SK-N-SH (cell line): ENCODE measurements at regions not wholly inside any gene's neighbourhood (a gene's known extent, or its start where the extent isn't known, plus 50 kb on each side); places are given as distances from the start of the nearest gene placed in this dataset.

ENCODE experiments used
- CTCF ChIA-PET: fragments of 300-600, 350-600 bp; formaldehyde crosslinking; extraction: SDS; loops from one replicate; lab custom pipeline; 2021; lab: Yijun Ruan, JAX
- POLR2A ChIA-PET: fragments of 350-600 bp; sonication (Branson Sonifier 250); formaldehyde crosslinking; extraction: SDS; loops from one replicate; lab custom pipeline; 2020; ENCODE audit warnings: antibody characterized with exemption, inconsistent platforms; lab: Yijun Ruan, JAX
- DNase-seq: peaks from one replicate; pipeline ENCODE4 v3.0.0; 2012
- H2AFZ ChIP-seq: fragments of 200-600 bp; sonication (generic); 2 replicates; pipeline ENCODE4 v1.8.1; 2016; ENCODE audit warnings: antibody characterized with exemption, mild to moderate bottlenecking, low read depth
- H3F3A ChIP-seq: fragments of 200-600 bp; sonication (generic); replicated peaks from 2 replicates; pipeline ENCODE3; 2016; ENCODE audit warnings: antibody characterized with exemption, mild to moderate bottlenecking; ENCODE audit not compliant: insufficient read depth
- H3K27ac ChIP-seq, 2 experiments: fragments of 200-500 bp in 1 of 2; fragments of 200-600 bp in 1 of 2; sonication (Bioruptor generic) in 1 of 2; sonication (generic), shearing (Covaris generic) in 1 of 2; 2 replicates each; pipeline versions ENCODE4 v1.5.1 to v1.6.1; 2014 to 2016; ENCODE audit warnings: low read depth in 2 of 2, inconsistent platforms in 1 of 2, low read length in 1 of 2, mild to moderate bottlenecking in 1 of 2, mixed read lengths in 1 of 2
- H3K27me3 ChIP-seq: fragments of 200-600 bp; sonication (generic), shearing (Covaris generic); 2 replicates; pipeline ENCODE4 v1.6.1; 2016; ENCODE audit warnings: mixed run types; ENCODE audit not compliant: insufficient read depth
- H3K36me3 ChIP-seq, 2 experiments: fragments of 200-500 bp in 1 of 2; fragments of 200-600 bp in 1 of 2; sonication (Bioruptor generic) in 1 of 2; sonication (generic) in 1 of 2; replicated peaks in 1 of 2; 2 replicates each; pipeline versions ENCODE3 to v1.5.1; 2014 to 2016; ENCODE audit warnings: low read length in 1 of 2, mild to moderate bottlenecking in 1 of 2; ENCODE audit not compliant: insufficient read depth in 2 of 2, control insufficient read depth in 1 of 2
- H3K4me1 ChIP-seq, 2 experiments: fragments of 200-500 bp in 1 of 2; fragments of 200-600 bp in 1 of 2; sonication (Bioruptor generic) in 1 of 2; sonication (generic), shearing (Covaris generic) in 1 of 2; 2 replicates each; pipeline versions ENCODE4 v1.5.1 to v1.6.1; 2014 to 2016; ENCODE audit warnings: low read depth in 1 of 2, low read length in 1 of 2, mixed run types in 1 of 2; ENCODE audit not compliant: insufficient read depth in 2 of 2, control insufficient read depth in 1 of 2
- H3K4me2 ChIP-seq: fragments of 200-600 bp; sonication (generic), shearing (Covaris generic); 2 replicates; pipeline ENCODE4 v1.6.1; 2017; ENCODE audit warnings: mixed run types
- H3K4me3 ChIP-seq, 2 experiments: fragments of 200-500 bp in 1 of 2; fragments of 200-600 bp in 1 of 2; sonication (Bioruptor generic) in 1 of 2; sonication (generic), shearing (Covaris generic) in 1 of 2; 2 replicates each; pipeline versions ENCODE4 v1.5.1 to v1.8.1; 2014 to 2016; ENCODE audit warnings: low read depth in 2 of 2, inconsistent platforms in 1 of 2, low read length in 1 of 2, mild to moderate bottlenecking in 1 of 2, mixed read lengths in 1 of 2, moderate library complexity in 1 of 2
- H3K79me2 ChIP-seq: fragments of 200-600 bp; sonication (generic); 2 replicates; pipeline ENCODE4 v1.8.1; 2017; ENCODE audit warnings: mild to moderate bottlenecking; ENCODE audit not compliant: insufficient read depth
- H3K9ac ChIP-seq: fragments of 200-600 bp; sonication (generic); 2 replicates; pipeline ENCODE4 v1.6.1; 2017; ENCODE audit warnings: mixed run types
- H3K9me2 ChIP-seq: fragments of 200-600 bp; sonication (generic); 2 replicates; pipeline ENCODE4 v1.6.1; 2017; ENCODE audit warnings: mixed run types
- H3K9me3 ChIP-seq: fragments of 200-600 bp; sonication (generic); 2 replicates; pipeline ENCODE4 v1.6.1; 2017; ENCODE audit warnings: mixed run types, mild to moderate bottlenecking, moderate library complexity
- H4K20me1 ChIP-seq: fragments of 200-600 bp; sonication (generic); 2 replicates; pipeline ENCODE4 v1.6.1; 2017; ENCODE audit warnings: mild to moderate bottlenecking, mixed run types; ENCODE audit not compliant: insufficient read depth
- CHD2 ChIP-seq: fragments of 150-350 bp; IDR thresholded peaks from 2 replicates; pipeline ENCODE4 v1.6.1; 2018; ENCODE audit warnings: low read length; ENCODE audit not compliant: partially characterized antibody
- ELF1 ChIP-seq: IDR thresholded peaks from 2 replicates; pipeline ENCODE4 v1.4.0; 2012
- EP300 ChIP-seq, 2 experiments: IDR thresholded peaks; 2 replicates each; pipeline versions ENCODE4 v1.4.0 to v1.6.1; 2012; ENCODE audit warnings: borderline replicate concordance in 1 of 2, low read depth in 1 of 2, low read length in 1 of 2
- FOSL2 ChIP-seq: IDR thresholded peaks from 2 replicates; pipeline ENCODE4 v1.4.0; 2012; ENCODE audit warnings: low read depth, mild to moderate bottlenecking, moderate library complexity, borderline replicate concordance
- FOXJ3 ChIP-seq: sonication (generic); formaldehyde crosslinking; IDR thresholded peaks from 2 replicates; pipeline ENCODE4 v1.5.1; 2020; ENCODE audit warnings: mild to moderate bottlenecking, missing genetic modification reagents
- GATA2 ChIP-seq: sonication (generic); formaldehyde crosslinking; IDR thresholded peaks from 2 replicates; pipeline ENCODE4 v1.5.0; 2020; ENCODE audit warnings: mild to moderate bottlenecking, missing genetic modification reagents
- IRF3 ChIP-seq: fragments of 150-350 bp; IDR thresholded peaks from 2 replicates; pipeline ENCODE4 v1.6.1; 2016; ENCODE audit warnings: mild to moderate bottlenecking, low read depth, low read length
- MXI1 ChIP-seq: IDR thresholded peaks from 2 replicates; pipeline ENCODE4 v1.6.1; 2012; ENCODE audit warnings: mild to moderate bottlenecking, low read depth, low read length, improper control_type of control experiment
- RCOR1 ChIP-seq: fragments of 150-350 bp; IDR thresholded peaks from 2 replicates; pipeline ENCODE4 v1.6.1; 2017; ENCODE audit warnings: antibody characterized with exemption, low read length
- RXRA ChIP-seq: IDR thresholded peaks from 2 replicates; pipeline ENCODE4 v1.4.0; 2012; ENCODE audit warnings: low read depth, mild to moderate bottlenecking, borderline replicate concordance
- YY1 ChIP-seq: IDR thresholded peaks from 2 replicates; pipeline ENCODE4 v1.4.0; 2012; ENCODE audit warnings: low read depth, mild to moderate bottlenecking
- WGBS: methylation state at CpG from one replicate; pipeline ENCODE4 v1.1.6; 2017; ENCODE audit warnings: low lambda C conversion rate; 5-methylcytosine and 5-hydroxymethylcytosine counted together

GRCh38 chr7:126361183-126361582 lies 891.6 kb downstream of the GRM8 start:
- Histone ChIP-seq H3K27me3 (no peaks in the 10 kb centered on the region), H3K9ac (no peak overlapping the region), H3K4me2 (no peak overlapping the region), H3F3A (no peaks in the 10 kb centered on the region), H3K4me3 (no peak overlapping the region), H3K9me2 (no peaks in the 10 kb centered on the region), H3K36me3 (no peaks in the 10 kb centered on the region), H3K27ac (no peak overlapping the region), H2AFZ (no peak overlapping the region), H3K9me3 (no peaks in the 10 kb centered on the region), H3K79me2 (no peaks in the 10 kb centered on the region), H4K20me1 (no peaks in the 10 kb centered on the region), H3K4me1 (no peaks in the 10 kb centered on the region)
- WGBS = 48% methylated on average over 3 of the region's 3 CpGs
- POLR2A ChIA-PET = no interaction called here
- no peak for DNase-seq
- TF ChIP-seq RXRA (no peak), EP300 (IDR thresholded peaks at IDR 0.05; ENCODE audit: borderline replicate concordance in 1 of 2, low read depth in 1 of 2, low read length in 1 of 2) (peak in 1 of 2 experiments; percentile 20; a peak in 1 of 4 replicates), GATA2 (CRISPR knock-in tag) (peak; percentile 71)
- CTCF ChIA-PET = no interaction called here

- Histone ChIP-seq H2AFZ (no peak overlapping the region), H3K9me3 (no peaks in the 10 kb centered on the region), H4K20me1 (no peaks in the 10 kb centered on the region), H3K9me2 (no peaks in the 10 kb centered on the region), H3K4me1 (peaks cover 0 to 12% of the 10 kb centered on the region in 2 experiments; a peak in 2 of 4 replicates), H3K36me3 (no peaks in the 10 kb centered on the region), H3F3A (no peaks in the 10 kb centered on the region), H3K9ac (no peak overlapping the region), H3K4me2 (no peak overlapping the region), H3K79me2 (no peaks in the 10 kb centered on the region), H3K27ac (peak overlapping the region in 1 of 2 experiments; percentile 5; a peak in 1 of 4 replicates), H3K4me3 (no peak overlapping the region), H3K27me3 (no peaks in the 10 kb centered on the region)
- 6% methylated on average over 4 of the region's 4 CpGs for WGBS
- ChIA-PET POLR2A (no interaction called here), CTCF (no interaction called here)
- DNase-seq = peak; percentile 27
- TF ChIP-seq IRF3 = no peak
- no peak for TF ChIP-seq YY1
- TF ChIP-seq FOSL2 = no peak
- TF ChIP-seq MXI1 = 0 out of 2 replicates have a peak, but pooled peaks have one; percentile 32
- TF ChIP-seq ELF1 = no peak
- TF ChIP-seq FOXJ3 (CRISPR knock-in tag) = peak; percentile 80
- peak; percentile 60 for TF ChIP-seq CHD2
- TF ChIP-seq RCOR1 = peak; percentile 67; the same call in 1 of the 2 replicates
- peak; percentile 71 for TF ChIP-seq GATA2 (CRISPR knock-in tag)
- peak in 1 of 2 experiments; percentile 90; a peak in 2 of 4 replicates for TF ChIP-seq EP300 (IDR thresholded peaks at IDR 0.05; ENCODE audit: borderline replicate concordance in 1 of 2, low read depth in 1 of 2, low read length in 1 of 2)
Observed at GRCh38 chr7:126339813-126340212, 912.9 kb downstream of the GRM8 start.
